ENCODE measurements at regions not wholly inside any gene's neighbourhood (a gene's known extent, or its start where the extent isn't known, plus 50 kb on each side); places are given as distances from the start of the nearest gene placed in this dataset.
A peak's percentile ranks its signal among the peaks of the same experiment; 100 is the strongest.

GRCh38 chr21:15586752-15587427 lies 142.9 kb upstream of the USP25 start:
- no peak overlapping the region for H3K4me3 ChIP-seq (replicated peaks in 1 of 2; ENCODE audit: low read depth in 2 of 2, low read length in 2 of 2)
- DNase-seq (ENCODE audit: low read depth in 2 of 2), result no peak
- TF ChIP-seq, protein P1, sequence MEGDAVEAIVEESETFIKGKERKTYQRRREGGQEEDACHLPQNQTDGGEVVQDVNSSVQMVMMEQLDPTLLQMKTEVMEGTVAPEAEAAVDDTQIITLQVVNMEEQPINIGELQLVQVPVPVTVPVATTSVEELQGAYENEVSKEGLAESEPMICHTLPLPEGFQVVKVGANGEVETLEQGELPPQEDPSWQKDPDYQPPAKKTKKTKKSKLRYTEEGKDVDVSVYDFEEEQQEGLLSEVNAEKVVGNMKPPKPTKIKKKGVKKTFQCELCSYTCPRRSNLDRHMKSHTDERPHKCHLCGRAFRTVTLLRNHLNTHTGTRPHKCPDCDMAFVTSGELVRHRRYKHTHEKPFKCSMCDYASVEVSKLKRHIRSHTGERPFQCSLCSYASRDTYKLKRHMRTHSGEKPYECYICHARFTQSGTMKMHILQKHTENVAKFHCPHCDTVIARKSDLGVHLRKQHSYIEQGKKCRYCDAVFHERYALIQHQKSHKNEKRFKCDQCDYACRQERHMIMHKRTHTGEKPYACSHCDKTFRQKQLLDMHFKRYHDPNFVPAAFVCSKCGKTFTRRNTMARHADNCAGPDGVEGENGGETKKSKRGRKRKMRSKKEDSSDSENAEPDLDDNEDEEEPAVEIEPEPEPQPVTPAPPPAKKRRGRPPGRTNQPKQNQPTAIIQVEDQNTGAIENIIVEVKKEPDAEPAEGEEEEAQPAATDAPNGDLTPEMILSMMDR (IDR thresholded peaks at IDR 0.05; ENCODE audit: low read depth, low read length), result no peak

DNA sequence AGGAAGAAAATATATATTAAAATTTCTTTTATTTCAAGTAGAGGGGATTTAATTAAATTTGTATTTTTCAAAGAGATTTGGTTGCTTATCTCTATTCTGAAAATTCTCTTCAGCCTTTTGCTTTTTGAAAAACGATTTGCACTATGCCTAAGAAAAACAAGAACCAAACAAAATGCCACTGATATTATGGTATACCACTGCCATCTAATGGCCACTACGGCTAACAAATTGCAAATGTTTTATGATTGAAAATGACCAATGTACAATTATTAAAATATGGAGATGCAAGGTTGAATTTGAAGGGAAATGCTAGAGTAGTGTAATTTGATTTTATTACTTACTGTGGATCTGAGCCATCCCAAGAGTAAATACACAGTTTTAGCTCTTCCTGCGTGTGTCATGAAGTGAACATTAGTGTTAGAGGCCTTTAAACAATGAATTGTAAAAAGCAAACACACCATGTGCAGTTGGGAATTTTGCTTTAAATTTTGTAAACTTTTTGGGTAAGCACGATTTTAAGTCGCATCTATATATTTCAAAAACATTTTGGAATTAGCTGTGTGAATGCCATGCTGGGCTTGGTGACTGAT lies 137.4 kb upstream of the USP25 start:
- TF ChIP-seq, protein P1 (IDR thresholded peaks at IDR 0.05; ENCODE audit: low read depth, low read length), result peak; percentile 57
- peak; percentile 69 to 75 for DNase-seq (ENCODE audit: low read depth in 2 of 2)
- no peak overlapping the region for H3K4me3 ChIP-seq (replicated peaks in 1 of 2; ENCODE audit: low read depth in 2 of 2, low read length in 2 of 2)

DNA sequence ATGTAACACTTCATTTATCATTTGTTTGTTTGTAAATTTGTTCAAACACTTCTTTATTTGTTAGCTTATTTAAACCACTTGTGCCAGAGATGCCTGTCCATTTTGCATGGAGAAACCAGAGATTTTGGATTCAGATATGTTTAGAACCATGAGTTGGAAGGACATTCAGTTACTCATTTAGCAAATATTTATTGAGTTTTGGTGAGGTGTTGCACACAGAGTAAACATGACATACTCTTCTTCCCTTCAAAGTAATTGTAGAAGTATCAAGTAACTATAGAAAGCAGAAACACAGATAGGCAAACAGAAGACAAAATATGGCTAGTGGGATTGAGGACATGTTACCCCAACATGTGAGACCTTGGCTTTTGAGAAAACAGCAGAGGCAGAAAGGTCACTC lies 136.8 kb upstream of the USP25 start:
- no peak overlapping the region for H3K4me3 ChIP-seq (replicated peaks in 1 of 2; ENCODE audit: low read depth in 2 of 2, low read length in 2 of 2)
- DNase-seq (ENCODE audit: low read depth in 2 of 2), result no peak
- TF ChIP-seq, protein P1 (IDR thresholded peaks at IDR 0.05; ENCODE audit: low read depth, low read length), result no peak

- DNase-seq (ENCODE audit: low read depth in 2 of 2), result no peak
- H3K4me3 ChIP-seq (replicated peaks in 1 of 2; ENCODE audit: low read depth in 2 of 2, low read length in 2 of 2), result no peak overlapping the region
- TF ChIP-seq, protein P1 (IDR thresholded peaks at IDR 0.05; ENCODE audit: low read depth, low read length), result no peak
These were observed 128.4 kb upstream of the USP25 start for GRCh38 chr21:15601390-15601789.

- H3K4me3 ChIP-seq (replicated peaks in 1 of 2; ENCODE audit: low read depth in 2 of 2, low read length in 2 of 2), result no peak overlapping the region
- peak; percentile 78 to 82 for DNase-seq (ENCODE audit: low read depth in 2 of 2)
- TF ChIP-seq, protein P1 (IDR thresholded peaks at IDR 0.05; ENCODE audit: low read depth, low read length), result no peak
These were observed 125.4 kb upstream of the USP25 start for GRCh38 chr21:15604413-15604812.

GRCh38 chr21:15614766-15615165 lies 115.0 kb upstream of the USP25 start:
- TF ChIP-seq, protein P1 (IDR thresholded peaks at IDR 0.05; ENCODE audit: low read depth, low read length), result no peak
- H3K4me3 ChIP-seq (replicated peaks in 1 of 2; ENCODE audit: low read depth in 2 of 2, low read length in 2 of 2), result no peak overlapping the region
- DNase-seq (ENCODE audit: low read depth in 2 of 2), result no peak

All from cardiac fibroblast (primary cell).